Endothelial cell of umbilical vein (primary cell): ENCODE measurements at regions not wholly inside any gene's neighbourhood (a gene's known extent, or its start where the extent isn't known, plus 50 kb on each side); places are given as distances from the start of the nearest gene placed in this dataset.

Experiments
- CTCF ChIP-seq, 2 donors: IDR thresholded peaks; 1 replicate in 1 of 2; 2 replicates in 1 of 2; pipeline ENCODE4 v1.5.1; 2011; ENCODE audit warnings: low read length in 2 of 2, mild to moderate bottlenecking in 2 of 2, moderate library complexity in 2 of 2, control low read depth in 1 of 2, inconsistent platforms in 1 of 2, low read depth in 1 of 2; ENCODE audit not compliant: insufficient read depth in 1 of 2; ENCODE audit errors: extremely low read depth in 1 of 2
- EZH2 ChIP-seq: IDR thresholded peaks from 2 replicates; pipeline ENCODE4 v1.6.1; 2012; ENCODE audit warnings: borderline replicate concordance, low read depth, mild to moderate bottlenecking, moderate library complexity, low read length, inconsistent platforms; ENCODE audit not compliant: severe bottlenecking
- POLR2A ChIP-seq: IDR thresholded peaks from 2 replicates; pipeline ENCODE4 v1.6.1; 2012; ENCODE audit warnings: low read depth, mild to moderate bottlenecking, control low read depth, low read length

GRCh38 chr10:130915065-130915464 is 396.5 kb downstream of the TCERG1L start:
- TF ChIP-seq CTCF (IDR thresholded peaks at IDR 0.05; ENCODE audit: extremely low read depth in 1 of 2, insufficient read depth in 1 of 2, low read depth in 1 of 2, low read length in 2 of 2): no peak
- TF ChIP-seq POLR2A: no peak
- TF ChIP-seq EZH2: no peak
